HepG2 (cell line): ENCODE measurements at regions not wholly inside any gene's neighbourhood (a gene's known extent, or its start where the extent isn't known, plus 50 kb on each side); places are given as distances from the start of the nearest gene placed in this dataset.
A peak's percentile ranks its signal among the peaks of the same experiment; 100 is the strongest.

Source experiments
- ELF4 ChIP-seq: sonication (generic); formaldehyde crosslinking; IDR thresholded peaks from 2 replicates; pipeline ENCODE4 v1.5.0; 2020; ENCODE audit warnings: missing genetic modification reagents, mild to moderate bottlenecking, moderate library complexity, borderline replicate concordance
- FIP1L1 ChIP-seq: fragments of 200-400 bp; formaldehyde crosslinking; IDR thresholded peaks from 2 replicates; pipeline ENCODE4 v1.6.1; 2018; ENCODE audit warnings: low read depth, mild to moderate bottlenecking, low read length, moderate library complexity, borderline replicate concordance; ENCODE audit not compliant: insufficient read depth
- GLI4 ChIP-seq: sonication (generic); formaldehyde crosslinking; IDR thresholded peaks from 2 replicates; pipeline ENCODE4 v1.5.1; 2020; ENCODE audit warnings: missing genetic modification reagents, mild to moderate bottlenecking, moderate library complexity, borderline replicate concordance
- KDM4B ChIP-seq: sonication (generic); formaldehyde crosslinking; IDR thresholded peaks from 2 replicates; pipeline ENCODE4 v1.4.0; 2020; ENCODE audit warnings: missing genetic modification reagents
- KLF13 ChIP-seq: sonication (generic); formaldehyde crosslinking; IDR thresholded peaks from 2 replicates; pipeline ENCODE4 v1.4.0; 2020; ENCODE audit warnings: mild to moderate bottlenecking, missing genetic modification reagents
- MAFK ChIP-seq, 2 experiments: IDR thresholded peaks in 1 of 2; conservative IDR thresholded peaks in 1 of 2; 2 replicates each; pipeline ENCODE4 v1.6.1; 2011; ENCODE audit warnings: improper control_type of control experiment in 2 of 2, low read length in 2 of 2
- MIXL1 ChIP-seq: IDR thresholded peaks from 2 replicates; pipeline ENCODE4 v1.6.1; 2016
- TFE3 ChIP-seq: IDR thresholded peaks from 2 replicates; pipeline ENCODE4 v1.6.1; 2016
- ZBTB8A ChIP-seq: sonication (generic); formaldehyde crosslinking; IDR thresholded peaks from 2 replicates; pipeline ENCODE4 v1.4.0; 2020; ENCODE audit warnings: mild to moderate bottlenecking, low read depth, missing genetic modification reagents, borderline replicate concordance
- ZFP1 ChIP-seq: IDR thresholded peaks from 2 replicates; pipeline ENCODE4 v1.6.1; 2016
- ZFP90 ChIP-seq: sonication (generic); formaldehyde crosslinking; IDR thresholded peaks from 2 replicates; pipeline ENCODE4 v1.8.0; 2022; ENCODE audit warnings: missing genetic modification reagents, mild to moderate bottlenecking, inconsistent platforms, borderline replicate concordance
- ZNF160 ChIP-seq: sonication (generic); formaldehyde crosslinking; IDR thresholded peaks from 2 replicates; pipeline ENCODE4 v1.8.0; 2022; ENCODE audit warnings: mild to moderate bottlenecking, inconsistent platforms, missing genetic modification reagents
- ZNF235 ChIP-seq: sonication (generic); formaldehyde crosslinking; IDR thresholded peaks from 2 replicates; pipeline ENCODE4 v1.8.1; 2023; ENCODE audit warnings: mild to moderate bottlenecking, missing genetic modification reagents, borderline replicate concordance
- ZNF558 ChIP-seq: sonication (generic); formaldehyde crosslinking; IDR thresholded peaks from 2 replicates; pipeline ENCODE4 v1.9.0; 2022; ENCODE audit warnings: mild to moderate bottlenecking, missing genetic modification reagents, borderline replicate concordance
- ZNF580 ChIP-seq: IDR thresholded peaks from 2 replicates; pipeline ENCODE4 v1.6.1; 2016; ENCODE audit warnings: low read depth, borderline replicate concordance
- ZNF605 ChIP-seq: sonication (generic); formaldehyde crosslinking; IDR thresholded peaks from 2 replicates; pipeline ENCODE4 v1.8.0; 2022; ENCODE audit warnings: mild to moderate bottlenecking, missing genetic modification reagents
- ZNF7 ChIP-seq: IDR thresholded peaks from 2 replicates; pipeline ENCODE4 v1.6.1; 2016; ENCODE audit warnings: missing biosample characterization, missing genetic modification reagents
- ZNF782 ChIP-seq: sonication (generic); formaldehyde crosslinking; IDR thresholded peaks from 2 replicates; pipeline ENCODE4 v1.4.0; 2020; ENCODE audit warnings: missing genetic modification reagents, mild to moderate bottlenecking, borderline replicate concordance
- ZSCAN5A ChIP-seq: sonication (generic); formaldehyde crosslinking; IDR thresholded peaks from 2 replicates; pipeline ENCODE4 v1.8.0; 2022; ENCODE audit warnings: mild to moderate bottlenecking, missing genetic modification reagents, borderline replicate concordance

- TF ChIP-seq ZNF558 (no peak), ZFP90 (CRISPR knock-in tag) (no peak), MIXL1 (CRISPR knock-in tag) (peak; percentile 50; the same call in 1 of the 2 replicates), ZNF580 (no peak), ZNF160 (no peak), MAFK (conservative IDR thresholded peaks at IDR 0.05 in 1 of 2, IDR thresholded peaks at IDR 0.05 in 1 of 2; ENCODE audit: low read length in 2 of 2) (no peak), KLF13 (CRISPR knock-in tag) (no peak), ZSCAN5A (no peak), KDM4B (CRISPR knock-in tag) (no peak), FIP1L1 (no peak), ZNF235 (CRISPR knock-in tag) (no peak), TFE3 (no peak), ZNF605 (CRISPR knock-in tag) (no peak), ELF4 (CRISPR knock-in tag) (no peak), ZBTB8A (CRISPR knock-in tag) (no peak), ZNF7 (no peak), GLI4 (no peak), ZNF782 (CRISPR knock-in tag) (no peak), ZFP1 (CRISPR knock-in tag) (no peak)
Measured at GRCh38 chr6:18323935-18324705, 59.8 kb upstream of the DEK start (continued).
